SU-DHL-6 (cell line): ENCODE measurements at regions not wholly inside any gene's neighbourhood (a gene's known extent, or its start where the extent isn't known, plus 50 kb on each side); places are given as distances from the start of the nearest gene placed in this dataset.

Experiments
- H2AFZ ChIP-seq: fragments of 200-600 bp; sonication (generic); 2 replicates; pipeline ENCODE4 v1.6.1; 2014; ENCODE audit warnings: low read depth, mild to moderate bottlenecking, moderate library complexity, mixed read lengths, antibody characterized with exemption, low read length; ENCODE audit not compliant: severe bottlenecking
- H3F3A ChIP-seq: fragments of 200-600 bp; shearing (Covaris generic); 2 replicates; pipeline ENCODE4 v1.6.0; 2016; ENCODE audit warnings: antibody characterized with exemption, mild to moderate bottlenecking; ENCODE audit not compliant: insufficient read depth
- H3K27ac ChIP-seq: fragments of 200-600 bp; sonication (generic); 2 replicates; pipeline ENCODE4 v1.5.1; 2016; ENCODE audit warnings: low read depth, mild to moderate bottlenecking, low read length, moderate library complexity, mixed read lengths
- H3K27me3 ChIP-seq: fragments of 200-600 bp; sonication (generic), shearing (Covaris generic); 2 replicates; pipeline ENCODE4 v1.6.0; 2014; ENCODE audit warnings: mild to moderate bottlenecking, low read length
- H3K36me3 ChIP-seq: fragments of 200-600 bp; sonication (generic); 2 replicates; pipeline ENCODE4 v1.6.1; 2014; ENCODE audit warnings: mild to moderate bottlenecking, low read length, mixed read lengths
- H3K4me2 ChIP-seq: fragments of 300-600, 200-600 bp; shearing (Covaris generic), sonication (generic); 2 replicates; pipeline ENCODE4 v1.6.0; 2014; ENCODE audit warnings: low read length, low read depth, mild to moderate bottlenecking; ENCODE audit not compliant: poor library complexity, severe bottlenecking
- H3K4me3 ChIP-seq: fragments of 200-600 bp; sonication (generic); 2 replicates; pipeline ENCODE4 v1.5.1; 2014; ENCODE audit warnings: antibody characterized with exemption, low read length, mild to moderate bottlenecking, mixed read lengths; ENCODE audit not compliant: insufficient read depth, poor library complexity, severe bottlenecking
- H3K79me2 ChIP-seq: fragments of 200-600 bp; sonication (generic); 2 replicates; pipeline ENCODE4 v1.6.1; 2014; ENCODE audit warnings: mild to moderate bottlenecking, low read length, moderate library complexity; ENCODE audit not compliant: insufficient read depth
- H3K9ac ChIP-seq: fragments of 200-600 bp; sonication (generic); 2 replicates; pipeline ENCODE4 v1.7.0; 2014; ENCODE audit warnings: mild to moderate bottlenecking, low read length
- H3K9me2 ChIP-seq: fragments of 200-600 bp; sonication (generic); replicated peaks from 2 replicates; pipeline ENCODE4 v1.6.1; 2014; ENCODE audit warnings: low read length; ENCODE audit not compliant: insufficient read depth
- H3K9me3 ChIP-seq: fragments of 200-600 bp; sonication (generic); 2 replicates; pipeline ENCODE4 v1.6.1; 2014; ENCODE audit warnings: low read length, mixed read lengths; ENCODE audit not compliant: insufficient read depth
- H4K20me1 ChIP-seq: fragments of 200-600 bp; sonication (generic); 2 replicates; pipeline ENCODE4 v1.6.1; 2014; ENCODE audit warnings: low read depth, mild to moderate bottlenecking, antibody characterized with exemption, low read length, moderate library complexity, mixed read lengths
- EZH2phosphoT487 ChIP-seq: fragments of 200-600 bp; sonication (generic), shearing (Covaris generic); conservative IDR thresholded peaks from 2 replicates; pipeline ENCODE4 v1.6.1; 2018; ENCODE audit warnings: mild to moderate bottlenecking, antibody characterized with exemption, low read length, moderate library complexity, mixed read lengths
- TF ChIP-seq, protein P1 (sequence below): fragments of 200-600 bp; sonication (generic); IDR thresholded peaks from one replicate; pipeline ENCODE4 v1.5.1; 2017; ENCODE audit warnings: antibody characterized with exemption, mild to moderate bottlenecking, low read length, moderate library complexity; ENCODE audit not compliant: insufficient read depth, poor library complexity, severe bottlenecking

GRCh38 chr6:169014211-169015197, 239.1 kb downstream of the THBS2 start:
- Histone ChIP-seq H3K9ac (no peak overlapping the region), H3K4me2 (no peak overlapping the region), H4K20me1 (no peaks in the 10 kb centered on the region), H3K4me3 (no peak overlapping the region), H3F3A (no peaks in the 10 kb centered on the region), H3K27me3 (no peaks in the 10 kb centered on the region), H3K9me2 (no peaks in the 10 kb centered on the region), H3K36me3 (no peaks in the 10 kb centered on the region), H3K9me3 (no peaks in the 10 kb centered on the region), H3K79me2 (no peaks in the 10 kb centered on the region), H2AFZ (no peak overlapping the region), H3K27ac (no peak overlapping the region)
- TF ChIP-seq EZH2phosphoT487 = no peak
- TF ChIP-seq, protein P1, sequence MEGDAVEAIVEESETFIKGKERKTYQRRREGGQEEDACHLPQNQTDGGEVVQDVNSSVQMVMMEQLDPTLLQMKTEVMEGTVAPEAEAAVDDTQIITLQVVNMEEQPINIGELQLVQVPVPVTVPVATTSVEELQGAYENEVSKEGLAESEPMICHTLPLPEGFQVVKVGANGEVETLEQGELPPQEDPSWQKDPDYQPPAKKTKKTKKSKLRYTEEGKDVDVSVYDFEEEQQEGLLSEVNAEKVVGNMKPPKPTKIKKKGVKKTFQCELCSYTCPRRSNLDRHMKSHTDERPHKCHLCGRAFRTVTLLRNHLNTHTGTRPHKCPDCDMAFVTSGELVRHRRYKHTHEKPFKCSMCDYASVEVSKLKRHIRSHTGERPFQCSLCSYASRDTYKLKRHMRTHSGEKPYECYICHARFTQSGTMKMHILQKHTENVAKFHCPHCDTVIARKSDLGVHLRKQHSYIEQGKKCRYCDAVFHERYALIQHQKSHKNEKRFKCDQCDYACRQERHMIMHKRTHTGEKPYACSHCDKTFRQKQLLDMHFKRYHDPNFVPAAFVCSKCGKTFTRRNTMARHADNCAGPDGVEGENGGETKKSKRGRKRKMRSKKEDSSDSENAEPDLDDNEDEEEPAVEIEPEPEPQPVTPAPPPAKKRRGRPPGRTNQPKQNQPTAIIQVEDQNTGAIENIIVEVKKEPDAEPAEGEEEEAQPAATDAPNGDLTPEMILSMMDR = no peak

GRCh38 chr6:169009628-169010027, 244.0 kb downstream of the THBS2 start:
- Histone ChIP-seq H3K9me2 (no peaks in the 10 kb centered on the region; the same call in 1 of the 2 replicates), H3F3A (no peaks in the 10 kb centered on the region), H3K27ac (no peak overlapping the region), H2AFZ (no peak overlapping the region), H4K20me1 (no peaks in the 10 kb centered on the region), H3K4me3 (no peak overlapping the region), H3K79me2 (no peaks in the 10 kb centered on the region), H3K9ac (no peak overlapping the region), H3K27me3 (peaks cover 3% of the 10 kb centered on the region; the same call in 1 of the 2 replicates), H3K36me3 (no peaks in the 10 kb centered on the region), H3K9me3 (no peaks in the 10 kb centered on the region), H3K4me2 (no peak overlapping the region)
- TF ChIP-seq, protein P1 = no peak
- no peak for TF ChIP-seq EZH2phosphoT487

DNA sequence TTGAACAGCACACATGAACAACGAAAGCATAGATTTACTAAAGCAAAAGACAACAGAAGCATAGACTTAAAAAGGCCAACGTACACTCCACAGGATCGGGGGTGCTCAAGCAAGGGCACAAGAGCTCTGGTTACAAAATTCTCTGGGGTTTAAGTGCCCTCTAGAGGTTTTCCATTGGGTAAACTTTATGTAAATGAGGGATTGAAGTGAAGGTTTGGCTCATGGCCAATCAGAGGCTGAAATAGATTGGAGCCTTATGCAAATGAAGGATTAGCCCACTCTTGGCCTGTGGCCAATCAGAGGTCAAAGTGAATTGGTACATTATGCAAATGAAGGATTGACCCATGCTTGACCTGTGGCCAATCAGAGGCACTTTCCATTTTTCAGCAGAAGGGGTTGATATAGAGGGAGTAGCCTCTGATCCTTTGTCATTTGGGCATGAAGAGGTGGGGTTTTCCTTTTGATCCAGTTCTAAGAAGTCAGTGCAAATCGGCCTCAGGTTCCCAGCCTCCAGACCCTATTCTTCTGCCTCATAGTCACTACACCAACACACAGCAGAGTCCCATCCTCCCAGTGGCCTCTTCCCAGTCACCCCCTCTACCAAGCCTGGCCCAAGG, 244.9 kb downstream of the THBS2 start:
- Histone ChIP-seq H3K4me2 (no peak overlapping the region), H4K20me1 (no peaks in the 10 kb centered on the region), H3F3A (no peaks in the 10 kb centered on the region), H3K79me2 (no peaks in the 10 kb centered on the region), H3K27me3 (peaks cover 3% of the 10 kb centered on the region; the same call in 1 of the 2 replicates), H3K9ac (no peak overlapping the region), H3K4me3 (no peak overlapping the region), H3K27ac (no peak overlapping the region), H2AFZ (no peak overlapping the region), H3K9me2 (no peaks in the 10 kb centered on the region; the same call in 1 of the 2 replicates), H3K9me3 (no peaks in the 10 kb centered on the region), H3K36me3 (no peaks in the 10 kb centered on the region)
- TF ChIP-seq EZH2phosphoT487 = no peak
- TF ChIP-seq, protein P1 = no peak
